T-helper 17 cell (primary cell): ENCODE measurements at regions not wholly inside any gene's neighbourhood (a gene's known extent, or its start where the extent isn't known, plus 50 kb on each side); places are given as distances from the start of the nearest gene placed in this dataset.

Experiments
- ATAC-seq: fragments of 150-1000 bp; cut with Tn5 transposase; 2 replicates; pipeline ENCODE4 v1.10.0; 2021; ENCODE audit warnings: mild to moderate bottlenecking, moderate library complexity
- DNase-seq, 3 donors: peaks; one replicate each; pipeline versions ENCODE4 v3.0.0 to v3.0.0-alpha.2; 2020 to 2021
- H3K9me3 ChIP-seq: one replicate; pipeline ENCODE4 v1.7.0; 2013; ENCODE audit warnings: low read length, mild to moderate bottlenecking; ENCODE audit not compliant: control insufficient read depth, poor library complexity, severe bottlenecking
- H3K27ac Mint-ChIP-seq: one replicate; pipeline ENCODE4 v1.8.0; 2022; ENCODE audit warnings: mild to moderate bottlenecking, moderate library complexity, mixed read lengths
- H3K27me3 Mint-ChIP-seq: one replicate; pipeline ENCODE4 v1.8.0; 2022; ENCODE audit warnings: mixed read lengths
- H3K36me3 Mint-ChIP-seq: one replicate; pipeline ENCODE4 v1.8.0; 2022; ENCODE audit warnings: low read depth, mixed read lengths
- H3K4me1 Mint-ChIP-seq: one replicate; pipeline ENCODE4 v1.8.0; 2022; ENCODE audit warnings: mild to moderate bottlenecking, mixed read lengths
- H3K4me3 Mint-ChIP-seq: one replicate; pipeline ENCODE4 v1.8.0; 2022; ENCODE audit warnings: mild to moderate bottlenecking, moderate library complexity, mixed read lengths

GRCh38 chr9:116099821-116100220, 53.8 kb upstream of the PAPPA start:
- no peaks in the 10 kb centered on the region for H3K27me3 Mint-ChIP-seq
- H3K27ac Mint-ChIP-seq = no peak overlapping the region
- DNase-seq = no peak
- no peaks in the 10 kb centered on the region for H3K36me3 Mint-ChIP-seq
- no peaks in the 10 kb centered on the region for H3K9me3 ChIP-seq
- no peak overlapping the region for H3K4me3 Mint-ChIP-seq
- no peak for ATAC-seq
- H3K4me1 Mint-ChIP-seq = no peaks in the 10 kb centered on the region

GRCh38 chr9:116100711-116101121, 52.9 kb upstream of the PAPPA start:
- Mint-ChIP-seq H3K4me1 (no peaks in the 10 kb centered on the region), H3K27me3 (no peaks in the 10 kb centered on the region), H3K27ac (no peak overlapping the region), H3K4me3 (no peak overlapping the region), H3K36me3 (no peaks in the 10 kb centered on the region)
- ATAC-seq (no peak), DNase-seq (no peak)
- no peaks in the 10 kb centered on the region for H3K9me3 ChIP-seq

- Mint-ChIP-seq H3K27ac (no peak overlapping the region), H3K4me1 (no peaks in the 10 kb centered on the region), H3K27me3 (no peaks in the 10 kb centered on the region), H3K4me3 (no peak overlapping the region), H3K36me3 (no peaks in the 10 kb centered on the region)
- DNase-seq (no peak), ATAC-seq (no peak)
- no peaks in the 10 kb centered on the region for H3K9me3 ChIP-seq
Measured at GRCh38 chr9:116101516-116101915, 52.1 kb upstream of the PAPPA start.

GRCh38 chr9:116102596-116102995, 51.0 kb upstream of the PAPPA start:
- no peaks in the 10 kb centered on the region for H3K9me3 ChIP-seq
- no peak for ATAC-seq
- Mint-ChIP-seq H3K4me1 (no peaks in the 10 kb centered on the region), H3K27ac (no peak overlapping the region), H3K27me3 (no peaks in the 10 kb centered on the region), H3K4me3 (no peak overlapping the region), H3K36me3 (no peaks in the 10 kb centered on the region)
- no peak for DNase-seq
